Activated naive CD8-positive, alpha-beta T cell treated with anti-CD3 and anti-CD28 coated beads for 36 hours (primary cell): ENCODE measurements at regions not wholly inside any gene's neighbourhood (a gene's known extent, or its start where the extent isn't known, plus 50 kb on each side); places are given as distances from the start of the nearest gene placed in this dataset.
"Not testable (repeated sequence)": the region's sequence is repeated elsewhere in the genome, so short reads cannot be mapped to it uniquely, and the experiment has no call there.

Source experiments
- DNase-seq: peaks from one replicate; pipeline ENCODE4 v3.0.0; 2021
- H3K27ac Mint-ChIP-seq: one replicate; pipeline ENCODE4 v1.8.0; 2022; ENCODE audit warnings: mild to moderate bottlenecking, moderate library complexity, mixed read lengths
- H3K27me3 Mint-ChIP-seq: one replicate; pipeline ENCODE4 v1.8.0; 2022; ENCODE audit warnings: mild to moderate bottlenecking, mixed read lengths
- H3K36me3 Mint-ChIP-seq: one replicate; pipeline ENCODE4 v1.8.0; 2021; ENCODE audit warnings: mild to moderate bottlenecking, mixed read lengths
- H3K4me1 Mint-ChIP-seq: one replicate; pipeline ENCODE4 v1.8.0; 2021; ENCODE audit warnings: mixed read lengths
- H3K4me3 Mint-ChIP-seq: one replicate; pipeline ENCODE4 v1.8.0; 2022; ENCODE audit warnings: mild to moderate bottlenecking, moderate library complexity, mixed read lengths
- H3K9me3 Mint-ChIP-seq: one replicate; pipeline ENCODE4 v1.8.0; 2022; ENCODE audit warnings: mixed read lengths

DNA sequence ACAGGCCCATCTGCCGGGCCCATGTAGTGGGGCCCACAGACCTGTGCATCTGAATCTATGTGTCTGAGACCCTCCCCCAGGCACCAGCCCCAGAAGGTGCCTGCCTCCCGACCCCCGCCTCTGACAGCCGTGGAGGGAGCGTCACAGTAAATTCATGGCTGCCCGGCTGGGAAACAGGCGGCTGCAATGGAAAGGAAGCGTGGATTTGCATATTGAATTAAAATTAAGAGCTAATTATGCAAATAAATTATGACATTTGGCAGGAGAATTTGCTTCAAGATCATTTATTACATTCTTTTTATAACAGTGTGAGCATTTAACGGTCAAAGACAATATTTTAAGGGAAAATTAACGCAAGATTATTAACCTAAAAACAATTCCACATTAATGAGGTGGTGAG is 92.3 kb downstream of the HIF1AN start:
- Mint-ChIP-seq H3K36me3 (no peaks in the 10 kb centered on the region), H3K9me3 (no peaks in the 10 kb centered on the region), H3K4me1 (no peaks in the 10 kb centered on the region), H3K4me3 (no peak overlapping the region), H3K27me3 (peaks cover 54% of the 10 kb centered on the region), H3K27ac (no peak overlapping the region)
- DNase-seq: no peak

DNA sequence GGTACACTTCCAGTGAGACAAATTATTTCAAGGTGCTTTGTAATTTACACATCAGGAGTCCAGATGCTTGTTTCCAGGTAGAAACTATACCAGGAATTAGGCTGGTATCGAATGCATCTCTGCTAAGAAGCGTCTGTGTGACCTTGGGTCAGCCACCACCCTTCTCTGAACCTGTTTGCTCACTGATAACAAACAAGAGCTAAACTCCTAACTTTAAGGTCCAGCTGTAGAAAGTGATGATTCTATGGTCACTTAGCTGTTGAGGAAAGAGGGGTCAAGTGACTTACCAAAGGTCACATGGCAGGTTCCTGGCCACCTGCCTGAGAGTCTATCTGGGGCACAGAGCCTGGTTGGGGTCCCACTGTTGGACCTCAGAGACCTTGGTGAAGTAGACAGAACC is 95.4 kb downstream of the HIF1AN start:
- Mint-ChIP-seq H3K27ac (no peak overlapping the region), H3K27me3 (peaks cover 27% of the 10 kb centered on the region), H3K9me3 (no peaks in the 10 kb centered on the region), H3K4me1 (no peaks in the 10 kb centered on the region), H3K4me3 (no peak overlapping the region), H3K36me3 (no peaks in the 10 kb centered on the region)
- no peak for DNase-seq

- Mint-ChIP-seq H3K36me3 (no peaks in the 10 kb centered on the region), H3K4me1 (no peaks in the 10 kb centered on the region), H3K27ac (no peak overlapping the region), H3K4me3 (no peak overlapping the region), H3K27me3 (peaks cover 22% of the 10 kb centered on the region), H3K9me3 (no peaks in the 10 kb centered on the region)
- DNase-seq: no peak
Observed at GRCh38 chr10:100632027-100632426, 96.3 kb downstream of the HIF1AN start.

GRCh38 chr10:100634034-100634433 is 98.3 kb downstream of the HIF1AN start:
- DNase-seq: no peak
- Mint-ChIP-seq H3K4me1 (no peaks in the 10 kb centered on the region), H3K9me3 (no peaks in the 10 kb centered on the region), H3K27me3 (peaks cover 30% of the 10 kb centered on the region), H3K27ac (no peak overlapping the region), H3K36me3 (no peaks in the 10 kb centered on the region), H3K4me3 (no peak overlapping the region)

- H3K4me1 Mint-ChIP-seq: peaks cover under 1% of the 10 kb centered on the region
Observed at GRCh38 chr10:100636848-100637553, 101.3 kb downstream of the HIF1AN start.

DNA sequence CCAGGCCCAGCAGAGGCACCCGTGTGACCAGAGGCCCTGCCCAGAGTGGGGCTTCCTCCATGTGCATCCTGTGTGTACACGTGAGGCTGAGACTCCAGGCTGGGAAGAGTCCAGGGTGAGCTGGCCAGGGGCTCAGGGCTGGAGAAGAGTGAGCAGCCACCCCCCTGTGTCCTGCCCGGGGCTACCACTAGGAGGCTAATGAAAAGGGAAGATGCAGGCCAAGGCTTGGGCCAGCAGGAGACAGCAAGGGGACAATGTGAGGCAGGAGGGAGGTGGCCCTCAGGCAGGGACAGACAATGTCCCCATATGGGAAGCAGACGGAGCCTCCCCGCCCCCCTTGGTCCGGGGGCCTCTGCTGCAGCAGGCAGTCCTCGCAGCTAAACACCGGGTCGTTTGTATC is 102.0 kb downstream of the HIF1AN start:
- Mint-ChIP-seq H3K36me3 (no peaks in the 10 kb centered on the region), H3K9me3 (no peaks in the 10 kb centered on the region), H3K4me1 (peaks cover 7% of the 10 kb centered on the region), H3K27me3 (peaks cover 59% of the 10 kb centered on the region), H3K4me3 (no peak overlapping the region), H3K27ac (no peak overlapping the region)
- DNase-seq: no peak

More at GRCh38 chr10:100636848-100637553, 101.3 kb downstream of the HIF1AN start:
- Mint-ChIP-seq H3K27me3 (peaks cover 51% of the 10 kb centered on the region), H3K4me3 (no peak overlapping the region), H3K27ac (no peak overlapping the region), H3K9me3 (no peaks in the 10 kb centered on the region), H3K36me3 (no peaks in the 10 kb centered on the region)
- no peak for DNase-seq

- peaks cover 61% of the 10 kb centered on the region for H3K27me3 Mint-ChIP-seq
- not testable (repeated sequence) for H3K9me3 Mint-ChIP-seq, DNase-seq, H3K27ac Mint-ChIP-seq, H3K4me3 Mint-ChIP-seq, H3K4me1 Mint-ChIP-seq, H3K36me3 Mint-ChIP-seq
Observed at GRCh38 chr10:100638969-100639368, 103.2 kb downstream of the HIF1AN start.

GRCh38 chr10:100642295-100642994 is 102.9 kb upstream of the PAX2 start:
- Mint-ChIP-seq H3K27me3 (peaks cover 78% of the 10 kb centered on the region), H3K4me1 (peaks cover 7% of the 10 kb centered on the region), H3K9me3 (no peaks in the 10 kb centered on the region), H3K27ac (no peak overlapping the region), H3K4me3 (no peak overlapping the region), H3K36me3 (no peaks in the 10 kb centered on the region)
- no peak for DNase-seq

GRCh38 chr10:100645091-100645490 is 100.3 kb upstream of the PAX2 start:
- Mint-ChIP-seq H3K4me3 (no peak overlapping the region), H3K27me3 (peaks cover 73% of the 10 kb centered on the region), H3K27ac (no peak overlapping the region), H3K9me3 (no peaks in the 10 kb centered on the region), H3K36me3 (no peaks in the 10 kb centered on the region), H3K4me1 (peaks cover 7% of the 10 kb centered on the region)
- DNase-seq: no peak

DNA sequence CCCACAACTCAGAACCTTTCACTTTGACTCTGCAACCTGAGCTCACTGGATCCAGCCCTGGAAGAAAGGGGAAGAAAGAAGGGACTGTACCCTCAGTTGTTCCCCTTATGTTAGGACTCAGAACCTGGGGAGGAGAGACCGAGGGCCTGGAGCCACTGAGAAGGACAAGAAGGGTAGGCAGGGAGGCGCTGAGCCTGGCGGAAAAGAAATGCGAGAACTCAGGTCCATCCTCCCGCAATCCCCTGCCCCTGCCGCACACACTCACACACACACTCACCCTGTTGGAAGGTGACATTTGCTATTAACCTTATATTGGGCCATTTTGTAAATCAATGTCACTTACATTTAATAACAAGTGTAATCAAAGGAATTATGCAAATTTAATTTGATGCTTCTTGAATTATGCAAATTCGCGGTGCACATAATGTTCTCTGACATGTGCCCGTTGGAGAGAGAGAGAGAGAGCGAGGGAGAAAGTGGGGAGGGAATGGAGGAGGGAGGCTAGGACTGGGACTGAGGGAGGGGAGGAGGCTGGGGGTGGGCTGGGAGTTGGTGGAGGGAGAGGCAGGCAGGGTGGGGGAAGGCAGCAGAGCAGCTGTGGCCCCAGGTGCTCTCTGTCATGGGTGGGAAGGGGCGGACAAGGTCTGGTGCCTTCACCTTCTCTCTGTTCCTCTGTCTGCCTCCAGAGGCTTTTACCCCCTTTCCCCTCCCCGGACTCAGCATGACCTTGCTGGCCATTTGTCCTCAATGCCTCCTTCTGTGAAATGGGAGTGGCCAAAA is 99.6 kb upstream of the PAX2 start:
- H3K4me1 Mint-ChIP-seq: peaks cover 7% of the 10 kb centered on the region
- no peak for DNase-seq
- peaks cover 73% of the 10 kb centered on the region for H3K27me3 Mint-ChIP-seq
- no peak overlapping the region for H3K27ac Mint-ChIP-seq
- no peak overlapping the region for H3K4me3 Mint-ChIP-seq
- H3K36me3 Mint-ChIP-seq: no peaks in the 10 kb centered on the region
- no peaks in the 10 kb centered on the region for H3K9me3 Mint-ChIP-seq

DNA sequence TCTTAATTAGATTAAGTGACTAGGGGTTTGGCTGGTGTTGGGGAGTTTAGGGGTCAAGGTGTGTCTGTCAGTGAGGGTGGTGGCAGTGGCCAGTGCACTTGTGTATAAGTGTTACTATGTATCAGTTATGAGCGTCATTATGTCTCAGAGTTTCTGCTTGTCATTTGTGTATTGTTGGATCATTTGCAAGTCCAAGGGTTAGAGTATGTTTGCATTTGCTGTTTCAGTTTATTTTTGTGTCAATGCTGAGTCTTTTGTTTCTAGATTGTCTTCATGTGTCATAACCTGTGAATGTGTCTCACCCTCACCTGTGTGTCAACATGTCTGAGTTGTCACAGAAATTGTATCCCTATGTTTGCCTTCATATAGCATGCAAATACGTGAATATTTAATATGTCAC is 97.5 kb upstream of the PAX2 start:
- no peaks in the 10 kb centered on the region for H3K36me3 Mint-ChIP-seq
- H3K9me3 Mint-ChIP-seq: no peaks in the 10 kb centered on the region
- no peak overlapping the region for H3K27ac Mint-ChIP-seq
- no peak for DNase-seq
- no peak overlapping the region for H3K4me3 Mint-ChIP-seq
- no peaks in the 10 kb centered on the region for H3K4me1 Mint-ChIP-seq
- peaks cover 63% of the 10 kb centered on the region for H3K27me3 Mint-ChIP-seq

GRCh38 chr10:100650693-100651092 is 94.7 kb upstream of the PAX2 start:
- Mint-ChIP-seq H3K4me1 (peaks cover 16% of the 10 kb centered on the region), H3K9me3 (no peaks in the 10 kb centered on the region), H3K36me3 (no peaks in the 10 kb centered on the region), H3K27ac (no peak overlapping the region), H3K4me3 (no peak overlapping the region), H3K27me3 (peaks cover 79% of the 10 kb centered on the region)
- DNase-seq: no peak

GRCh38 chr10:100651099-100651498 is 94.3 kb upstream of the PAX2 start:
- not testable (repeated sequence) for DNase-seq, H3K4me3 Mint-ChIP-seq, H3K27ac Mint-ChIP-seq, H3K36me3 Mint-ChIP-seq, H3K9me3 Mint-ChIP-seq
- Mint-ChIP-seq H3K4me1 (peaks cover 17% of the 10 kb centered on the region), H3K27me3 (peaks cover 79% of the 10 kb centered on the region)

DNA sequence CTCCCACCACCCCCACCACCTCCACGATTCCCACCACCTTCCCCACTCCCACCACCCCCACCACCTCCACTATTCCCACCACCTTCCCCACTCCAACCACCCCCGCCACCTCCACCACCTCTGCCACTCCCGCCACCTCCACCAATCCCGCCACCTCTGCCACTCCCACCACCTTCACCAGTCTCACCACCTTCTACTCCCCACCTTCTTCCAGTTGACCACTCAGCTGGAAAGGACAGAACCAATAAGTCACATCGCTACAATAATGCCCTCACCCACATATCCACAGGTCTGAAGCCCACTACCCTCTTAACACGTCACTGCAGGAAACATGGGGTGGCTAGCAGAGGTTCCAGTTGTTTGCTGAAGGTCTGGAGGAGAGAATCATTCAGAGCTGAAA is 93.5 kb upstream of the PAX2 start:
- H3K9me3 Mint-ChIP-seq: no peaks in the 10 kb centered on the region
- peaks cover 74% of the 10 kb centered on the region for H3K27me3 Mint-ChIP-seq
- peaks cover 17% of the 10 kb centered on the region for H3K4me1 Mint-ChIP-seq
- H3K27ac Mint-ChIP-seq: no peak overlapping the region
- H3K36me3 Mint-ChIP-seq: no peaks in the 10 kb centered on the region
- H3K4me3 Mint-ChIP-seq: no peak overlapping the region
- DNase-seq: no peak

- H3K27me3 Mint-ChIP-seq: peaks cover 76% of the 10 kb centered on the region
- H3K9me3 Mint-ChIP-seq: no peaks in the 10 kb centered on the region
- DNase-seq: no peak
- H3K27ac Mint-ChIP-seq: no peak overlapping the region
- H3K4me3 Mint-ChIP-seq: no peak overlapping the region
- H3K4me1 Mint-ChIP-seq: peaks cover 17% of the 10 kb centered on the region
- no peaks in the 10 kb centered on the region for H3K36me3 Mint-ChIP-seq
Observed at GRCh38 chr10:100652406-100653135, 92.8 kb upstream of the PAX2 start.
